Activated naive CD8-positive, alpha-beta T cell treated with anti-CD3 and anti-CD28 coated beads for 36 hours (primary cell): ENCODE measurements at regions not wholly inside any gene's neighbourhood (a gene's known extent, or its start where the extent isn't known, plus 50 kb on each side); places are given as distances from the start of the nearest gene placed in this dataset.
A peak's percentile ranks its signal among the peaks of the same experiment; 100 is the strongest.

Source experiments
- DNase-seq: peaks from one replicate; pipeline ENCODE4 v3.0.0; 2021
- H3K27ac Mint-ChIP-seq: one replicate; pipeline ENCODE4 v1.8.0; 2022; ENCODE audit warnings: mild to moderate bottlenecking, moderate library complexity, mixed read lengths
- H3K27me3 Mint-ChIP-seq: one replicate; pipeline ENCODE4 v1.8.0; 2022; ENCODE audit warnings: mild to moderate bottlenecking, mixed read lengths
- H3K36me3 Mint-ChIP-seq: one replicate; pipeline ENCODE4 v1.8.0; 2021; ENCODE audit warnings: mild to moderate bottlenecking, mixed read lengths
- H3K4me1 Mint-ChIP-seq: one replicate; pipeline ENCODE4 v1.8.0; 2021; ENCODE audit warnings: mixed read lengths
- H3K4me3 Mint-ChIP-seq: one replicate; pipeline ENCODE4 v1.8.0; 2022; ENCODE audit warnings: mild to moderate bottlenecking, moderate library complexity, mixed read lengths
- H3K9me3 Mint-ChIP-seq: one replicate; pipeline ENCODE4 v1.8.0; 2022; ENCODE audit warnings: mixed read lengths

DNA sequence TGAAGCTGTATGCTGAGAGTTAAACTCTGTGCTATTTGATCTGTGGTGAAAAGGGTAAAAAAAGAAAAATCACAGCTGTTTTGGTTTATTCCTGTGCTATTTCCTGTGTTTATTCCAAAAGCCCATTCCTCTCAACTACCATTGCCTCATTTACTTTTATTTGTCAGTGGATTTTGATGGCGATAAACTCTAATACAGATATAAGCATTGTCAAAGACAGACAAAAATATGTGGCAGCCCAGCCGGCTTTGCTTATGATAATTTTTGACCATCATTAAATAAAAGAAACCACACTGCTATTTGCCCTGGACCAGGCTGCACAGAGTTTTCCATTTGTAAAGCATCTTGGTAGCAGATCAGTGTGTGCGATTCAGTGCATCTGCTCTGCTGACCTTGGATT, 473.6 kb upstream of the ASIC2 start:
- no peak overlapping the region for H3K27ac Mint-ChIP-seq
- no peak for DNase-seq
- no peak overlapping the region for H3K4me3 Mint-ChIP-seq
- H3K9me3 Mint-ChIP-seq, result no peaks in the 10 kb centered on the region
- peaks cover under 1% of the 10 kb centered on the region for H3K27me3 Mint-ChIP-seq
- H3K36me3 Mint-ChIP-seq, result no peaks in the 10 kb centered on the region
- no peaks in the 10 kb centered on the region for H3K4me1 Mint-ChIP-seq

DNA sequence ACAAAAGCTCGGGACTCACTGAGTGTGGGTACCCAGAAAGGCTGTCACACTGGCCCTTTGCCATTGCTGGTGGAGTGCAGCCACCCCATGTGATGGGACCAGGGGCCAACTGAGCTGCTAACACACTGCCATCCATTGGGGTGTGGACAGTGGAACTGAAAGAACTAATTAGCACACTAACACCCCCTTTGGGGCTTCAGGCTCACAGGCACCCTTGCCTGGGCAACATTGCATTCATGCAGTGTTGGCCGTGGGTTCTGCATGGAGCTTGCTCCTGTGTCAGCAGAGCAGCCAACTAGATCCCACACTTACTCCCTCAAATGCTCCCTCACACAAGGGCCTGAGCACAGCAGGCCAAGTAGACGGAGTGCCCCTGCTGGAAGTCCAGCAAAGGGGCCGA, 476.0 kb upstream of the ASIC2 start:
- DNase-seq, result no peak
- Mint-ChIP-seq H3K4me3 (no peak overlapping the region), H3K36me3 (no peaks in the 10 kb centered on the region), H3K27ac (no peak overlapping the region), H3K27me3 (no peaks in the 10 kb centered on the region), H3K9me3 (no peaks in the 10 kb centered on the region), H3K4me1 (no peaks in the 10 kb centered on the region)

DNA sequence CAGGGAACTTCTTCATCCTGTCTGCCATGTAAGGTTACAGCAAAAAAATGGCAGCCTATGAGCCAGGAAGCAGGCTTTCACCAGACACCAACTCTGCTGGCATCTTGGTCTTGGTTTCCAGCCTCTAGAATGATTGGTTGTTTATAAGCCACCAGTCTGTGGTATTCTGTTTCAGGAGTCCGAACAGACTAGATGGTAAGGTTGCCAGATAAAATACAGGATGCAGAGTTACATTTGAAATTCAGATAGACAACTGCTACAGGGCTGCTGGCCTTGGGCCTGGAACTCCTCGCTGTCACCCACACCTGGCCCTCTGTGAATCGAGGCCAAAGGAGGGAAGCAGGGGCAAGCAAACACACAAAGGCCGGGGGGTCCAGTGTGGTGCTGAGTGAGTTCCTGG, 478.8 kb upstream of the CCL2 start:
- H3K27ac Mint-ChIP-seq, result no peak overlapping the region
- no peak overlapping the region for H3K4me3 Mint-ChIP-seq
- no peak for DNase-seq
- H3K36me3 Mint-ChIP-seq, result no peaks in the 10 kb centered on the region
- peaks cover 11% of the 10 kb centered on the region for H3K27me3 Mint-ChIP-seq
- no peaks in the 10 kb centered on the region for H3K4me1 Mint-ChIP-seq
- H3K9me3 Mint-ChIP-seq, result no peaks in the 10 kb centered on the region

DNA sequence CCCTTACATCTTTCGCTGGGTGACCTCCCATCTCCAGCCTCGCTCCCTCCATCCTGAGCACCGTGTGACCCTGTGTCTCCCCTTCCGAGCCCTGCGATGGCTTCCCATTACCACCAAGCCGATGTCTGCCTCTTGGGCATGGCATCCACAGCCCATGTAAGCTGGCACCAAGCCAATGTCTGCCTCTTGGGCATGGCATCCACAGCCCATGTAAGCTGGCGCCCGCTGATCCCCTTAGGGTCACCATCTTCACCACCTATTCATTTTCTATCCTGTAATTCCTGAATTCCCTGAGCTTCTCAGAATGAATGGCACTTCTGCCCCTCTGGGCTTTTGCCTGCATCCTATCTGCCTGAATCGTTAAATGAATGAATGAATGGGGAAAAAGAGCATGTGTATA, 478.2 kb upstream of the CCL2 start:
- Mint-ChIP-seq H3K4me3 (no peak overlapping the region), H3K4me1 (no peaks in the 10 kb centered on the region), H3K36me3 (no peaks in the 10 kb centered on the region), H3K27me3 (peaks cover 15% of the 10 kb centered on the region), H3K9me3 (no peaks in the 10 kb centered on the region), H3K27ac (no peak overlapping the region)
- DNase-seq, result no peak

DNA sequence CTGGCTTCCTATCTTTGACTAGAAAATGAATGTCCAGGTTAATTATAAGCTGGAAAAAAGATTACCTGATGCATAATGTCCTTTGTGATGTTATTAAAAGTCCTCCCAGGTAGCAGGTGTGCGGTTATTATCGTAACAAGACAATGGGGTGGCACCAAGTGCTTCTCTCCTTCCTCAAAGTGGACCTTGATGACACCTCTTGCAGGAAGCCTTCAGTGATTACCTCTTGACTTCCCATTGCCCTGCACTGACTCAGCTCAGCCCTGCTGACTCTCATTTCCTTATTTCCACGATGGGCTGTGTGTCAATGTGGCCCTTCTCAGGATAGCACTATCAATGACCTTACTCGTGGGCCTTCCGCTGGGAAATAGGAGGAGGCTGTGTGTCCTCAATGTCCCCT, 477.4 kb upstream of the CCL2 start:
- no peak overlapping the region for H3K27ac Mint-ChIP-seq
- no peaks in the 10 kb centered on the region for H3K9me3 Mint-ChIP-seq

DNA sequence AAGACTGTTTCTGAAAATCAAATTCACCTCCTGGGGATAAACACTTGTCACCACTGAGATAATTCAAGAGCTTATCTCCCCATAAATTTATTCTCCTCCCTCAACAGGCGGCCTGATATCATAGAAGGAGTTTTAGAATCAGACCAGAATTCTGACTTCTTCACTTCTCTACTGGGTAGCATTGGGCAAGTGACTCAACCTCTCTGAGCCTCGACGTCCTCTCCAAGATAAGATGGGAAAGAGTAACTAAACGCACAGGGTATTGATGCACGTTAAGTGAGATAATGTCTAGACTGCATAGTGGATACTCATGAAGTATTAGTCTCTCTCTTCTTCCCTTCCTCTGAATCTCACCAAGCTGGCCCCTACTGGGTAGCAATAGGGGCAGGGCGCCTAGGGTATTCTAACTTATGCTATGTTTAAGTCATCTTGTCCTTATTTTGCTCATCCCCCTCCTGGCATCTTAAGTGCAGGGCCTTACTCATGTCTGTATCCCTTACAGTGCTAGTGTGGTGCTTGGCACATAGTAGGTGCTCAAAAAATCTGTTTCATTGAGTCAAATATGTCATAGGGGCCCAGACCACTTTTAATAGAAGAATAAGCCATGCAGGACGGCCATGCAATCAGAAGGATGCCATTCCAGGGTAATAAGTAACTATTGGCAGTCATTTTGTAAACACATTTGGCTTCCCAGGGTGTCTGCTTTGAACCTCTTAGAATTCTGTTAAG, 476.4 kb upstream of the CCL2 start:
- H3K9me3 Mint-ChIP-seq, result no peaks in the 10 kb centered on the region
- H3K4me3 Mint-ChIP-seq, result no peak overlapping the region
- no peaks in the 10 kb centered on the region for H3K36me3 Mint-ChIP-seq
- H3K27ac Mint-ChIP-seq, result no peak overlapping the region
- peaks cover 15% of the 10 kb centered on the region for H3K27me3 Mint-ChIP-seq
- no peaks in the 10 kb centered on the region for H3K4me1 Mint-ChIP-seq
- no peak for DNase-seq

More for the DNA sequence above, 477.4 kb upstream of the CCL2 start:
- H3K4me1 Mint-ChIP-seq, result no peaks in the 10 kb centered on the region
- H3K27me3 Mint-ChIP-seq, result peaks cover 15% of the 10 kb centered on the region
- DNase-seq, result no peak
- no peaks in the 10 kb centered on the region for H3K36me3 Mint-ChIP-seq
- no peak overlapping the region for H3K4me3 Mint-ChIP-seq

DNA sequence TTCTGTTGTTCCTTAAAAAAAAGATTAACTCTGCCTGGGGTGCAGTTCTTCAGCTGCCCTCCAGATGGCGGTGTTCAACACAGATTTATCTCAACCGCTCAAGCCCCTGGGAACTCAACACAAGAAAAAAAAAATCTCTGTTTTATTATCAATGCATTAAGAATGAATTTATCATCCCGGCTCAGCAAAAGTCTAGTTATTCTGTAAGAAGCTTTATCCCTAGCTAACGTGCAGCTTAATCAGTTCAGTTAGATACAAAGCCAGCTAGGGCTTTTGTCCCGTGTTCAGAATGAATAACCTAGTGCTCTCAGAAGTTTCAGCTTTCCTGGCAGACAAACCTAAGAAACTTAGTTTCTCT, 475.9 kb upstream of the CCL2 start:
- no peak overlapping the region for H3K27ac Mint-ChIP-seq
- peaks cover 15% of the 10 kb centered on the region for H3K27me3 Mint-ChIP-seq
- H3K4me3 Mint-ChIP-seq, result no peak overlapping the region
- no peaks in the 10 kb centered on the region for H3K9me3 Mint-ChIP-seq
- no peaks in the 10 kb centered on the region for H3K4me1 Mint-ChIP-seq
- no peaks in the 10 kb centered on the region for H3K36me3 Mint-ChIP-seq
- DNase-seq, result peak; percentile 17

DNA sequence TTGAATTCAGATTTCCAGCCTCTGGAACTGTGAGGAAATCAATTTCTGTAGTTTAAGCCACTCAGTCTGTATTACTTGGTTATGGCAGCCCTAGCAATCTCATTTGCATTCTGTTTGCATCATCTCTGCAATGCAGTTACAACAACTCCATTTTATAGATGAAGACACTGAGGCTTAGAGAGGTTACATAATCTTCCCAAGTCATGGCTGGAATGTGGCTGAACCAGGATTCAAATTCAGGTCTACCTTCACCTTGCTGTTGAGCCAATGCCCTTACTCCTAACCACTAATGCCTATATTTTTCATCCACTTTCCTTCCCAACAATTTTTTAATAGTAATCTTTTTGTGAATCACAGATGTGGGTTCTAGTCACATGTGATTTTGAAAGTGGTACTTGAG, 469.8 kb upstream of the CCL2 start:
- H3K4me1 Mint-ChIP-seq, result no peaks in the 10 kb centered on the region
- H3K27me3 Mint-ChIP-seq, result peaks cover 4% of the 10 kb centered on the region
- H3K36me3 Mint-ChIP-seq, result no peaks in the 10 kb centered on the region
- H3K9me3 Mint-ChIP-seq, result no peaks in the 10 kb centered on the region
- DNase-seq, result no peak
- no peak overlapping the region for H3K27ac Mint-ChIP-seq
- H3K4me3 Mint-ChIP-seq, result no peak overlapping the region

DNA sequence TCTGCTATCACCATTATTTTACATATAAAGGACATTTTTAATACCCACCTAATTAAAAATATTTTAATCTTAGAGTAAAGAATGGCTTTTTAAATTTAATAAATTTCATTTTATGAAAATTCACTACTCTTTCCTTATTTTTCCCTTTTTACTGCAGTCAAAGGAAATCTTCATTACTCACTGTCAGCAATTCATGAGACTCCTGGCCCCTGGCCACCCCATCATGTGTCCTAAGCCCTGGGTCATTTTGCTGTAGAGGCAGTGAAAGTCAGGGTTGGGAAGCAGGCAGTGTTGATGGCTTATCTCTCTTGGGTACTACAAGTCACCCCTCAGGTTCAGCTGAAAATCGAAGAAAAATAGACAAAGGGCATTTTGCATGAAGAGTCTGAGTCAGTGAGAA, 468.6 kb upstream of the CCL2 start:
- H3K9me3 Mint-ChIP-seq, result no peaks in the 10 kb centered on the region
- H3K4me1 Mint-ChIP-seq, result no peaks in the 10 kb centered on the region
- no peaks in the 10 kb centered on the region for H3K36me3 Mint-ChIP-seq
- H3K27me3 Mint-ChIP-seq, result peaks cover 11% of the 10 kb centered on the region
- H3K4me3 Mint-ChIP-seq, result no peak overlapping the region
- no peak overlapping the region for H3K27ac Mint-ChIP-seq
- no peak for DNase-seq

DNA sequence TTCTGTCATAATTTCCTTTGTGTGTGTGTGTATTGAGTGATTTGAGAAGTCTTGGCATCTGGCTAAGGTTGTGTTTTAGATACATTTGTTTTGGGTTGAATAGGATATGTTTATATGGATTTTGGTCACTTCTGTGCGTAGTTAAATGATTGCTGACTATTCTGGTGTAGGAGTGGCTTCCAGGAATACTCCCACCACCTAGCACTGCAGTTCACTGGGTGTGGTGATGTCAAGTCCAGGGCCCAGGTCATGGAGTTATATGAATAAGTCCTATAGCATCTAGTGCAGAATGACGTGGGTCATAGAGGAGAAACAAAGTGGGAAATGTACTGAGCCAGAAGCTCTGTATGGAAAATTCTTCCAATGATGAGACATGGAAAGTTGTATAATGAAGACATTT, 465.4 kb upstream of the CCL2 start:
- H3K27ac Mint-ChIP-seq, result no peak overlapping the region
- no peaks in the 10 kb centered on the region for H3K4me1 Mint-ChIP-seq
- H3K4me3 Mint-ChIP-seq, result no peak overlapping the region
- no peak for DNase-seq
- no peaks in the 10 kb centered on the region for H3K9me3 Mint-ChIP-seq
- peaks cover 10% of the 10 kb centered on the region for H3K27me3 Mint-ChIP-seq
- H3K36me3 Mint-ChIP-seq, result no peaks in the 10 kb centered on the region

DNA sequence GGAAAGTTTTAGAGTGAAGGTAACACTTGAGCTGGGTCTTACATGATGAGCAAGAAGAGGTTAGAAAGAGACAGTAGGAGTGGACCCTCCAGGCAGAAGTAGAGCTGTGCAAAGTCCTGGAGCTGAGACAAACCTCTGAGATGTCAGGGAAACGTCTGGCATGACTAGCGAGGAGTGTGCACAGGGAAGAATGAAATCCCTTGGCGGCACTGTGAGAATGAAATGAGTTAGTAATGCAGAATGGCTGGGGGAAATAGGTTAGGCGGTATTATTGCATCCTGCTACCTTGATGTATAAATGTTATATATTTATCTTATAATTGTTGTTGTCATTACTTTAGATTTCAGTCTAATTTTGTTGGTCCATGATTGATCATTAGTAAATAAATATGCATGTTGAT, 457.9 kb upstream of the CCL2 start:
- no peaks in the 10 kb centered on the region for H3K9me3 Mint-ChIP-seq
- no peak for DNase-seq
- H3K4me1 Mint-ChIP-seq, result no peaks in the 10 kb centered on the region
- no peak overlapping the region for H3K27ac Mint-ChIP-seq
- H3K27me3 Mint-ChIP-seq, result peaks cover 34% of the 10 kb centered on the region
- no peaks in the 10 kb centered on the region for H3K36me3 Mint-ChIP-seq
- H3K4me3 Mint-ChIP-seq, result no peak overlapping the region

DNA sequence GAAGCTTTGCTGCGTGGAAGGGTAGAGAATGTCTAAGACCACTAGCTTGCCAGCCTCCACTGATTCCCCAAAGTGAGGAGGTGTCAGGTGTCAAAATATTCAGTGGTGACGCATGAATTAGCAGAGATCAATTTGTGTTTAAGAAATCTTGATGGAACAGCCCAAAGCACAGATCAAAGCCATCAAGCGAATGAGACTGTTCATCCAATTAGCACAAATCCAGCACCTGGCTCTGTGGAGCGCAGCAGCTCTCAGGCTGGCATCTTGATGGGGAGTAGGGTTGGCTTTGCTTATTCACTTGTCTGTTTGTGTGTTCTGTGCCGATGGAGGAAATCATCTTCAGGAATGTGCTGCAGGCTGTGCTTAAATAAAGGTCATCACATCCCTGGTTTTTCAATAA, 456.8 kb upstream of the CCL2 start:
- Mint-ChIP-seq H3K36me3 (no peaks in the 10 kb centered on the region), H3K27me3 (peaks cover 42% of the 10 kb centered on the region), H3K27ac (no peak overlapping the region), H3K9me3 (no peaks in the 10 kb centered on the region), H3K4me3 (no peak overlapping the region), H3K4me1 (no peaks in the 10 kb centered on the region)
- no peak for DNase-seq

DNA sequence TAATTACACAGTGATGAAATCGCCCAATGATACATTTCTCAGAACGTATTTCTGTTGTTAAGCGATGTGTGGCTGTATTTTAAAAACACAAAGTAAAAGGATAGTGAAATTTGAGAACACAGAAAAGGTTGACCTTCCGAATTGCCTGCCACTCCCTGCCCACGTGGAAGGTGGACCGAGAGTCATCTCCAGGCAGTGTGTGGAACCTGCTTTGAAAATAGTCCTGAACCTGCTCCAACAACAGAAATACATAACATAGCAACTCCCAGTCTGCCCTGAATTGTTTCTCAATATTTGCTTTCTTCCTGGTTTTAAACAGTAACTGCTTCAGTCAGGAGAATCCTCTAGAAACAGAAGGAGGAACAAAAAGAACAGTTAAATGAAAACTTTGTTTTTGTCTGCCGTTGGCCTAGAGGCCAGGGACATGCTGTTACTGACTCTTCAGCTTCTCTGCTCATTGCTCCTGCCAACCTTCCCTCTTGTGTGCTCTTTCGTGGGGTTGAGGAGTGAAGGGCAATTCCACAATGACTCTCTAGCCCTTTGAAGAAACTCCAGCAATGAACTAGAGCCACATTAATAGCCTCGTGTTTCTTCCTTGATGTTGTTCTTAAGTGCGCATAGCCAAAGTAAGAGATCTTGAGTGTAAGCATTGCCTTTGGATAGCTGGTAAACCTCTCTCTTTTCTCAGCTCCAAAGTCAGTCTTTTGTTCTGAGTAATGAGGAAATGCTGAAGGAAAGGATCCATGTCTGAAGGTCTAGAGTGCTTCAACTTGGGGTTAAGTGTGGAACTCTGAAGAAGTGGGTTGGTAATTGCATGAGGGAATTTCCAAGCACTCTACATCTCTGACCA, 452.5 kb upstream of the CCL2 start:
- Mint-ChIP-seq H3K9me3 (no peaks in the 10 kb centered on the region), H3K4me1 (no peaks in the 10 kb centered on the region), H3K27me3 (peaks cover 51% of the 10 kb centered on the region), H3K4me3 (no peak overlapping the region), H3K36me3 (no peaks in the 10 kb centered on the region), H3K27ac (no peak overlapping the region)
- DNase-seq, result no peak

DNA sequence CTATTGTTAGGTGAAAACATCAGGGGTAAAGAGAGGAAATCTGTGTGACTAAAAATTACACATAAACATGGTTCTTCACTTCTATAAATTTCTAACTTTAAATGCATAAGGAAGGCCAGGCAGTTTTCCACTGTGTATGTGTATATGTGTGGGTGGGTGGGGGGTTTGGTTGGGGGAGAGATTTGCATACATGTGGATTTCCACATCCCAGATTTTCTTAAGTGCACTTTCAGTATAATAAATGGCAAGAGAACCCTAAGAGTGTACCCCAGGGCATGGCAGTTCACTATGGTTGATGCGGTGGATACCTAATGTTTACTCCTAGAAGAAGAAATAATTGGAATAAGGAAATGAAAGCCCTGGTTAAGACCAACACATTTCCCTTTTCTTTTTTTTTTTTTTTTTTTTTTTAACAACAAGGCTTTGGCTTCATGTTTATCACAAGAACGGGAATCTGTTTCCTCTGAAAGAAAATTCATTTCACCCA, 451.8 kb upstream of the CCL2 start:
- DNase-seq, result no peak
- no peaks in the 10 kb centered on the region for H3K36me3 Mint-ChIP-seq
- no peak overlapping the region for H3K4me3 Mint-ChIP-seq
- H3K4me1 Mint-ChIP-seq, result no peaks in the 10 kb centered on the region
- H3K27ac Mint-ChIP-seq, result no peak overlapping the region
- H3K27me3 Mint-ChIP-seq, result peaks cover 44% of the 10 kb centered on the region
- H3K9me3 Mint-ChIP-seq, result no peaks in the 10 kb centered on the region

DNA sequence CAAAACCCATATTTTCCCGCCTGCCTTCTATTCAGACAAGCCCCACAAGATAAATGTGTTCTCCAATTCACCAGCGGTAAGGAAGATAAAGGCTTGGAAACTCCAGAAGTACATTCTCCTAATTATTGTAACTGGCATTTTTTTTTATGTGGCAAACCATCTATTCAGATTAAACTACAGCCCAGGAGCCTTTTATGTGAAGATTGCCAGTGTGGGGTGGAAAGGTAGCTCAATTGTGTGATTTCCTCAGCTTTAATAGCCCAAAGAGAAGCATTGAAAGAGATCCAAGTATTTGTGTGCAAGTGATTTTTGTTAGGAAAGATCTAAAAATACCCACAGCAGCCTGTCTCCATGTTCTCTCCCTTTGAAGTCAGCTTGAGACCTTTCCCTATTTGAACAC, 451.4 kb upstream of the CCL2 start:
- H3K4me3 Mint-ChIP-seq, result no peak overlapping the region
- no peak overlapping the region for H3K27ac Mint-ChIP-seq
- no peaks in the 10 kb centered on the region for H3K4me1 Mint-ChIP-seq
- no peaks in the 10 kb centered on the region for H3K36me3 Mint-ChIP-seq
- no peak for DNase-seq
- peaks cover 43% of the 10 kb centered on the region for H3K27me3 Mint-ChIP-seq
- H3K9me3 Mint-ChIP-seq, result no peaks in the 10 kb centered on the region

DNA sequence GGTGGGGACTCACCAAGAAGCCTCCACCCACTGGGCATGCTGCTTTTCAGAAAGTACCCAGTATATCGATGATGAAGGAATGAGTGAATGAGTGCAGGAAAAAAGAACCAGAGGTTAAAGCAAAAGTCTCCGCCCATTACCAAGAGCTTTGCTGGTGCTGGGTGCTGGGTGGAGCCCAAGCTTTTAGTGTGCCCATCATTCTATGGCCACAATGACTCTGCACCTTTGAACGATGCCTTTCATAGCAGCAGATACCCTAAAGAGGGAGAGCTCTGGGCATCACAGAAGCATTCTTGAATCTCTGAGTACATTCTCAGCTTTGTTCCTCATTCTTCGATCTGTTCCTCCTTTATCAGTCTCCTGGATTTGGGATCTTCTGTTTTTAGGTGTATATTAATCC, 450.7 kb upstream of the CCL2 start:
- Mint-ChIP-seq H3K9me3 (no peaks in the 10 kb centered on the region), H3K4me3 (no peak overlapping the region), H3K4me1 (no peaks in the 10 kb centered on the region), H3K36me3 (no peaks in the 10 kb centered on the region), H3K27me3 (peaks cover 44% of the 10 kb centered on the region), H3K27ac (no peak overlapping the region)
- DNase-seq, result no peak
